Panc1 (cell line): ENCODE measurements at regions not wholly inside any gene's neighbourhood (a gene's known extent, or its start where the extent isn't known, plus 50 kb on each side); places are given as distances from the start of the nearest gene placed in this dataset.

Experiments
- ATAC-seq: fragments of 200-7000 bp; cut with Tn5 transposase; 2 replicates; pipeline ENCODE4 v1.9.1; 2020; ENCODE audit warnings: mild to moderate bottlenecking, moderate library complexity
- BruUV-seq: library from RNA; stranded (reverse); fragments of 400-500 nt; replicated peaks from 2 replicates; lab custom pipeline; 2021; lab: Mats Ljungman, UMichigan
- CTCF ChIA-PET: fragments of 300-600 bp; sonication (Branson Sonifier 250); formaldehyde crosslinking; loops from one replicate; lab custom pipeline; 2022; ENCODE audit warnings: antibody characterized with exemption; lab: Charles Lee
- POLR2A ChIA-PET: fragments of 300-600 bp; sonication (Branson Sonifier 250); formaldehyde crosslinking; loops from one replicate; lab custom pipeline; 2022; ENCODE audit warnings: antibody characterized with exemption; lab: Charles Lee
- DNase-seq: peaks from one replicate; pipeline ENCODE4 v3.0.0-alpha.2; 2010; ENCODE audit warnings: low read depth, low spot score
- H3K27ac ChIP-seq: 2 replicates; pipeline ENCODE4 v1.5.1; 2011; ENCODE audit warnings: mild to moderate bottlenecking, low read length, inconsistent platforms
- H3K27me3 ChIP-seq: fragments of 200-500 bp; sonication (Bioruptor generic); 2 replicates; pipeline ENCODE4 v1.6.0; 2014; ENCODE audit warnings: low read length, inconsistent platforms; ENCODE audit not compliant: control insufficient read depth, insufficient read depth
- H3K36me3 ChIP-seq: fragments of 200-500 bp; sonication (Bioruptor generic); 2 replicates; pipeline ENCODE4 v1.5.1; 2014; ENCODE audit warnings: inconsistent platforms, mild to moderate bottlenecking, low read length, moderate library complexity; ENCODE audit not compliant: control insufficient read depth, insufficient read depth
- H3K4me1 ChIP-seq: 2 replicates; pipeline ENCODE4 v1.5.1; 2011; ENCODE audit warnings: inconsistent platforms, mild to moderate bottlenecking, low read length, moderate library complexity; ENCODE audit not compliant: control insufficient read depth, insufficient read depth
- H3K4me3 ChIP-seq, 2 experiments: 2 replicates each; pipeline ENCODE4 v1.5.1; 2011 to 2012; ENCODE audit warnings: low read depth in 2 of 2, low read length in 2 of 2, mild to moderate bottlenecking in 2 of 2, inconsistent platforms in 1 of 2, moderate library complexity in 1 of 2
- H3K9me3 ChIP-seq: fragments of 200-500 bp; sonication (Bioruptor generic); 2 replicates; pipeline ENCODE4 v1.5.1; 2014; ENCODE audit warnings: low read depth, mild to moderate bottlenecking, inconsistent platforms, low read length, moderate library complexity; ENCODE audit not compliant: control insufficient read depth, insufficient read depth
- CTCF ChIP-seq: fragments of 450-650 bp; IDR thresholded peaks from 2 replicates; pipeline ENCODE4 v1.5.1; 2017; ENCODE audit warnings: mild to moderate bottlenecking
- POLR2AphosphoS5 ChIP-seq: IDR thresholded peaks from 2 replicates; pipeline ENCODE4 v1.6.1; 2012; ENCODE audit warnings: mild to moderate bottlenecking, low read depth, low read length, moderate library complexity
- SIN3A ChIP-seq: IDR thresholded peaks from 2 replicates; pipeline ENCODE4 v1.6.1; 2012; ENCODE audit warnings: low read depth, mild to moderate bottlenecking, low read length, moderate library complexity, borderline replicate concordance; ENCODE audit not compliant: insufficient read depth
- TCF7L2 ChIP-seq: IDR thresholded peaks from 2 replicates; pipeline ENCODE4 v1.6.1; 2011; ENCODE audit warnings: mild to moderate bottlenecking, low read depth, low read length, inconsistent platforms
- in situ Hi-C: cut with HindIII; loops from 2 replicates; pipeline ENCODE4 v1.10.0; 2016; ENCODE audit warnings: low sequenced_read_pairs, low pct_unique_long_range_greater_than_20kb
- intact Hi-C: fragments of 100-400 bp; cut with micrococcal nuclease; formaldehyde crosslinking; loops from one replicate; pipeline ENCODE4 v1.10.0; 2022; ENCODE audit not compliant: unreplicated experiment
- TF ChIP-seq, protein P1 (sequence below), 2 experiments: IDR thresholded peaks; 2 replicates each; pipeline ENCODE4 v1.6.1; 2011 to 2012; ENCODE audit warnings: low read depth in 2 of 2, control low read depth in 1 of 2, low read length in 1 of 2, mild to moderate bottlenecking in 1 of 2, moderate library complexity in 1 of 2; ENCODE audit not compliant: insufficient read depth in 1 of 2

GRCh38 chr10:64011912-64012714 is 490.9 kb downstream of the REEP3 start:
- BruUV-seq = no TSS peak
- Histone ChIP-seq H3K4me1 (no peaks in the 10 kb centered on the region), H3K36me3 (no peaks in the 10 kb centered on the region), H3K27ac (no peak overlapping the region), H3K9me3 (no peaks in the 10 kb centered on the region), H3K4me3 (no peak overlapping the region), H3K27me3 (no peaks in the 10 kb centered on the region)
- ATAC-seq (no peak), DNase-seq (no peak)
- in situ Hi-C loops (no loop called here), intact Hi-C loops (no loop called here)
- ChIA-PET POLR2A (no interaction called here), CTCF (no interaction called here)
- TF ChIP-seq POLR2AphosphoS5 = no peak
- no peak for TF ChIP-seq SIN3A
- TF ChIP-seq, protein P1, sequence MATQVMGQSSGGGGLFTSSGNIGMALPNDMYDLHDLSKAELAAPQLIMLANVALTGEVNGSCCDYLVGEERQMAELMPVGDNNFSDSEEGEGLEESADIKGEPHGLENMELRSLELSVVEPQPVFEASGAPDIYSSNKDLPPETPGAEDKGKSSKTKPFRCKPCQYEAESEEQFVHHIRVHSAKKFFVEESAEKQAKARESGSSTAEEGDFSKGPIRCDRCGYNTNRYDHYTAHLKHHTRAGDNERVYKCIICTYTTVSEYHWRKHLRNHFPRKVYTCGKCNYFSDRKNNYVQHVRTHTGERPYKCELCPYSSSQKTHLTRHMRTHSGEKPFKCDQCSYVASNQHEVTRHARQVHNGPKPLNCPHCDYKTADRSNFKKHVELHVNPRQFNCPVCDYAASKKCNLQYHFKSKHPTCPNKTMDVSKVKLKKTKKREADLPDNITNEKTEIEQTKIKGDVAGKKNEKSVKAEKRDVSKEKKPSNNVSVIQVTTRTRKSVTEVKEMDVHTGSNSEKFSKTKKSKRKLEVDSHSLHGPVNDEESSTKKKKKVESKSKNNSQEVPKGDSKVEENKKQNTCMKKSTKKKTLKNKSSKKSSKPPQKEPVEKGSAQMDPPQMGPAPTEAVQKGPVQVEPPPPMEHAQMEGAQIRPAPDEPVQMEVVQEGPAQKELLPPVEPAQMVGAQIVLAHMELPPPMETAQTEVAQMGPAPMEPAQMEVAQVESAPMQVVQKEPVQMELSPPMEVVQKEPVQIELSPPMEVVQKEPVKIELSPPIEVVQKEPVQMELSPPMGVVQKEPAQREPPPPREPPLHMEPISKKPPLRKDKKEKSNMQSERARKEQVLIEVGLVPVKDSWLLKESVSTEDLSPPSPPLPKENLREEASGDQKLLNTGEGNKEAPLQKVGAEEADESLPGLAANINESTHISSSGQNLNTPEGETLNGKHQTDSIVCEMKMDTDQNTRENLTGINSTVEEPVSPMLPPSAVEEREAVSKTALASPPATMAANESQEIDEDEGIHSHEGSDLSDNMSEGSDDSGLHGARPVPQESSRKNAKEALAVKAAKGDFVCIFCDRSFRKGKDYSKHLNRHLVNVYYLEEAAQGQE (IDR thresholded peaks at IDR 0.05; ENCODE audit: insufficient read depth in 1 of 2, low read depth in 2 of 2, low read length in 1 of 2) = no peak
- no peak for TF ChIP-seq CTCF
- no peak for TF ChIP-seq TCF7L2

DNA sequence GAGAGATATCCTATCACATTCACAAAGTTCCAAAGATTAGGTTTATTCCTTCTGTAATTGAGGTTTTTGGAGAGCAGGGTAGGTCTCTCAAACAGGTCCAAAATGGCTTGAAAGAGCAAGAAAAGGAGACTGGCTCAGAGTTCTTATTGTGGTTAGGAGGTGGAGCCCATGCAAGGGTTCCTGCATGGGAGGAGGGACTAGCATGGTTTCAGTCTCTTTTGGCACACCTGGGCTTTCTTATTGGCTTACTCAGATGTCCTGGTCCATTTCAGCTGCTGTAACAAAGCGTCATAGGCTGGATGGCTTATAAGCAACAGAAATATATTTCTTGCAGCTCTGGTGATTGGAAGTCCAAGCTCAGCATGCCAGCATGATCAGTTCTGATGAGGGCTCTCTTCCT is 493.1 kb downstream of the REEP3 start:
- H3K27ac ChIP-seq = no peak overlapping the region
- no peaks in the 10 kb centered on the region for H3K36me3 ChIP-seq
- POLR2A ChIA-PET = no interaction called here
- DNase-seq (no peak), ATAC-seq (no peak)
- H3K4me1 ChIP-seq = no peaks in the 10 kb centered on the region
- no peaks in the 10 kb centered on the region for H3K27me3 ChIP-seq
- CTCF ChIA-PET = no interaction called here
- in situ Hi-C loops = no loop called here
- intact Hi-C loops = no loop called here
- H3K9me3 ChIP-seq = no peaks in the 10 kb centered on the region
- BruUV-seq = no TSS peak
- TF ChIP-seq, protein P1 (IDR thresholded peaks at IDR 0.05; ENCODE audit: insufficient read depth in 1 of 2, low read depth in 2 of 2, low read length in 1 of 2) = no peak
- no peak for TF ChIP-seq POLR2AphosphoS5
- no peak overlapping the region for H3K4me3 ChIP-seq
